ENCODE measurements at regions not wholly inside any gene's neighbourhood (a gene's known extent, or its start where the extent isn't known, plus 50 kb on each side); places are given as distances from the start of the nearest gene placed in this dataset.

- TF ChIP-seq POLR2AphosphoS5 (IDR thresholded peaks at IDR 0.05) = no peak
- TF ChIP-seq CTCF (IDR thresholded peaks at IDR 0.05) = no peak
- no peak for TF ChIP-seq POLR2A (IDR thresholded peaks at IDR 0.05)
- TF ChIP-seq EP300 (IDR thresholded peaks at IDR 0.05) = no peak
- H3K9me3 ChIP-seq = no peaks in the 10 kb centered on the region
- WGBS, 2 donors = 91% methylated on average over 1 of the region's 1 CpG
- H3K27ac ChIP-seq = no peak overlapping the region
- intact Hi-C loops (cut with DNase I) = no loop called here
- no peaks in the 10 kb centered on the region for H3K4me1 ChIP-seq
- H3K4me3 ChIP-seq = no peak overlapping the region
- H3K27me3 ChIP-seq = no peaks in the 10 kb centered on the region
- H3K36me3 ChIP-seq = no peaks in the 10 kb centered on the region
- no peak for DNase-seq
These were observed 78.1 kb downstream of the SCG2 start for GRCh38 chr2:223524066-223524465.

- Histone ChIP-seq H3K9me3 (no peaks in the 10 kb centered on the region), H3K27ac (no peak overlapping the region), H3K4me3 (no peak overlapping the region), H3K27me3 (no peaks in the 10 kb centered on the region), H3K36me3 (no peaks in the 10 kb centered on the region), H3K4me1 (no peaks in the 10 kb centered on the region)
- no peak for TF ChIP-seq EP300 (IDR thresholded peaks at IDR 0.05)
- TF ChIP-seq POLR2A (IDR thresholded peaks at IDR 0.05) = no peak
- no peak for TF ChIP-seq POLR2AphosphoS5 (IDR thresholded peaks at IDR 0.05)
- TF ChIP-seq CTCF (IDR thresholded peaks at IDR 0.05) = no peak
- DNase-seq = no peak
- intact Hi-C loops (cut with DNase I) = no loop called here
These were observed 76.1 kb downstream of the SCG2 start for GRCh38 chr2:223526106-223526505.

- intact Hi-C loops (cut with DNase I) = no loop called here
- TF ChIP-seq POLR2A (IDR thresholded peaks at IDR 0.05) = no peak
- TF ChIP-seq CTCF (IDR thresholded peaks at IDR 0.05) = no peak
- Histone ChIP-seq H3K36me3 (no peaks in the 10 kb centered on the region), H3K9me3 (no peaks in the 10 kb centered on the region), H3K4me1 (no peaks in the 10 kb centered on the region), H3K27ac (no peak overlapping the region), H3K27me3 (no peaks in the 10 kb centered on the region), H3K4me3 (no peak overlapping the region)
- DNase-seq = no peak
- 79 to 81% methylated on average over 5 of the region's 5 CpGs for WGBS, 2 donors
These were observed 74.1 kb downstream of the SCG2 start for GRCh38 chr2:223528036-223528435.

GRCh38 chr2:223529696-223530095 lies 72.5 kb downstream of the SCG2 start:
- no peaks in the 10 kb centered on the region for H3K36me3 ChIP-seq
- H3K4me1 ChIP-seq = no peaks in the 10 kb centered on the region
- no peaks in the 10 kb centered on the region for H3K27me3 ChIP-seq
- no peak overlapping the region for H3K4me3 ChIP-seq
- no peak overlapping the region for H3K27ac ChIP-seq
- TF ChIP-seq POLR2A (IDR thresholded peaks at IDR 0.05) (no peak), CTCF (IDR thresholded peaks at IDR 0.05) (no peak), EP300 (IDR thresholded peaks at IDR 0.05) (no peak), POLR2AphosphoS5 (IDR thresholded peaks at IDR 0.05) (no peak)
- no peak for DNase-seq
- 92% methylated on average over 3 of the region's 3 CpGs for WGBS, 2 donors
- no peaks in the 10 kb centered on the region for H3K9me3 ChIP-seq
- intact Hi-C loops (cut with DNase I) = no loop called here

GRCh38 chr2:223530811-223531210 lies 71.3 kb downstream of the SCG2 start:
- Histone ChIP-seq H3K36me3 (no peaks in the 10 kb centered on the region), H3K27ac (no peak overlapping the region), H3K4me3 (no peak overlapping the region), H3K9me3 (no peaks in the 10 kb centered on the region), H3K4me1 (no peaks in the 10 kb centered on the region), H3K27me3 (no peaks in the 10 kb centered on the region)
- intact Hi-C loops (cut with DNase I) = no loop called here
- DNase-seq = no peak
- TF ChIP-seq POLR2A (IDR thresholded peaks at IDR 0.05) (no peak), CTCF (IDR thresholded peaks at IDR 0.05) (no peak), POLR2AphosphoS5 (IDR thresholded peaks at IDR 0.05) (no peak), EP300 (IDR thresholded peaks at IDR 0.05) (no peak)
- WGBS, 2 donors = 77 to 82% methylated on average over 4 of the region's 4 CpGs
